ENCODE measurements at regions not wholly inside any gene's neighbourhood (a gene's known extent, or its start where the extent isn't known, plus 50 kb on each side); places are given as distances from the start of the nearest gene placed in this dataset.

- H3K27me3 ChIP-seq (ENCODE audit: control insufficient read depth, insufficient read depth): no peaks in the 10 kb centered on the region
- ATAC-seq (no peak), DNase-seq (no peak)
- intact Hi-C loops (cut with DNase I): loop anchor here in 3 of 4 donors (5.0 to 10.0 kb wide), 4 partner anchors 1425 to 1775 kb away; no protein-coding TSS in a partner anchor
- 73% methylated on average over 2 of the region's 2 CpGs for WGBS
- no peak overlapping the region for H3K27ac ChIP-seq (ENCODE audit: low read length)
- H3K4me1 ChIP-seq (ENCODE audit: control insufficient read depth, insufficient read depth, low read length): no peaks in the 10 kb centered on the region
- no peak overlapping the region for H3K4me3 ChIP-seq (ENCODE audit: low read length)
- no peaks in the 10 kb centered on the region for H3K9me3 ChIP-seq (ENCODE audit: control insufficient read depth, low read length)
These were observed 1245.5 kb downstream of the GATA3 start for GRCh38 chr10:9299966-9300365.

- ATAC-seq (no peak), DNase-seq (no peak)
- intact Hi-C loops (cut with DNase I): loop anchor here in 3 of 4 donors (5.0 to 10.0 kb wide), 4 partner anchors 1426 to 1776 kb away; no protein-coding TSS in a partner anchor
- WGBS: 39% methylated on average over 2 of the region's 2 CpGs
- Histone ChIP-seq H3K4me1 (ENCODE audit: control insufficient read depth, insufficient read depth, low read length) (no peaks in the 10 kb centered on the region), H3K9me3 (ENCODE audit: control insufficient read depth, low read length) (no peaks in the 10 kb centered on the region), H3K27ac (ENCODE audit: low read length) (no peak overlapping the region), H3K27me3 (ENCODE audit: control insufficient read depth, insufficient read depth) (no peaks in the 10 kb centered on the region), H3K4me3 (ENCODE audit: low read length) (no peak overlapping the region)
These were observed 1246.7 kb downstream of the GATA3 start for GRCh38 chr10:9301148-9301547.

- Histone ChIP-seq H3K4me1 (ENCODE audit: control insufficient read depth, insufficient read depth, low read length) (no peaks in the 10 kb centered on the region), H3K9me3 (ENCODE audit: control insufficient read depth, low read length) (no peaks in the 10 kb centered on the region), H3K27me3 (ENCODE audit: control insufficient read depth, insufficient read depth) (no peaks in the 10 kb centered on the region), H3K4me3 (ENCODE audit: low read length) (no peak overlapping the region), H3K27ac (ENCODE audit: low read length) (no peak overlapping the region)
- ATAC-seq: no peak
- no peak for DNase-seq
- WGBS: 58% methylated on average over 4 of the region's 4 CpGs
- intact Hi-C loops (cut with DNase I): loop anchor here in 3 of 4 donors (5.0 to 10.0 kb wide), 4 partner anchors 1427 to 1777 kb away; no protein-coding TSS in a partner anchor
These were observed 1247.1 kb downstream of the GATA3 start for GRCh38 chr10:9301554-9301953.

- ATAC-seq: no peak
- 27% methylated on average over 3 of the region's 3 CpGs for whole genome bisulfite sequencing
These were observed 1247.8 kb downstream of the GATA3 start for GRCh38 chr10:9302140-9302746.

GRCh38 chr10:9305018-9305655 lies 1250.6 kb downstream of the GATA3 start:
- H3K9me3 ChIP-seq (ENCODE audit: control insufficient read depth, low read length): no peaks in the 10 kb centered on the region
- intact Hi-C loops (cut with DNase I): loop anchor here in 2 of 4 donors (10.0 kb wide), 2 partner anchors 1430 to 1780 kb away; no protein-coding TSS in a partner anchor
- ATAC-seq (no peak), DNase-seq (no peak)
- H3K4me3 ChIP-seq (ENCODE audit: low read length): no peak overlapping the region
- H3K4me1 ChIP-seq (ENCODE audit: control insufficient read depth, insufficient read depth, low read length): no peaks in the 10 kb centered on the region
- WGBS: 67% methylated on average over 6 of the region's 6 CpGs
- no peak overlapping the region for H3K27ac ChIP-seq (ENCODE audit: low read length)
- H3K27me3 ChIP-seq (ENCODE audit: control insufficient read depth, insufficient read depth): no peaks in the 10 kb centered on the region

More at GRCh38 chr10:9302140-9302746, 1247.8 kb downstream of the GATA3 start:
- no peak for DNase-seq
- H3K4me1 ChIP-seq (ENCODE audit: control insufficient read depth, insufficient read depth, low read length): no peaks in the 10 kb centered on the region
- intact Hi-C loops (cut with DNase I): loop anchor here in 3 of 4 donors (5.0 to 10.0 kb wide), 4 partner anchors 1427 to 1777 kb away; no protein-coding TSS in a partner anchor
- H3K9me3 ChIP-seq (ENCODE audit: control insufficient read depth, low read length): no peaks in the 10 kb centered on the region
- no peak overlapping the region for H3K27ac ChIP-seq (ENCODE audit: low read length)
- no peak overlapping the region for H3K4me3 ChIP-seq (ENCODE audit: low read length)
- H3K27me3 ChIP-seq (ENCODE audit: control insufficient read depth, insufficient read depth): no peaks in the 10 kb centered on the region

GRCh38 chr10:9311702-9312499 lies 1257.4 kb downstream of the GATA3 start:
- intact Hi-C loops (cut with DNase I): no loop called here
- no peaks in the 10 kb centered on the region for H3K9me3 ChIP-seq (ENCODE audit: control insufficient read depth, low read length)
- no peak overlapping the region for H3K4me3 ChIP-seq (ENCODE audit: low read length)
- no peaks in the 10 kb centered on the region for H3K4me1 ChIP-seq (ENCODE audit: control insufficient read depth, insufficient read depth, low read length)
- DNase-seq (no peak), ATAC-seq (no peak)
- 61% methylated on average over 4 of the region's 4 CpGs for whole genome bisulfite sequencing
- H3K27me3 ChIP-seq (ENCODE audit: control insufficient read depth, insufficient read depth): no peaks in the 10 kb centered on the region
- no peak overlapping the region for H3K27ac ChIP-seq (ENCODE audit: low read length)

- no peaks in the 10 kb centered on the region for H3K27me3 ChIP-seq (ENCODE audit: control insufficient read depth, insufficient read depth)
- H3K4me1 ChIP-seq (ENCODE audit: control insufficient read depth, insufficient read depth, low read length): no peaks in the 10 kb centered on the region
- intact Hi-C loops (cut with DNase I): no loop called here
- H3K4me3 ChIP-seq (ENCODE audit: low read length): no peak overlapping the region
- no peaks in the 10 kb centered on the region for H3K9me3 ChIP-seq (ENCODE audit: control insufficient read depth, low read length)
- no peak for DNase-seq
- H3K27ac ChIP-seq (ENCODE audit: low read length): no peak overlapping the region
- no peak for ATAC-seq
These were observed 1260.8 kb downstream of the GATA3 start for GRCh38 chr10:9315292-9315691.

- Histone ChIP-seq H3K27ac (ENCODE audit: low read length) (no peak overlapping the region), H3K9me3 (ENCODE audit: control insufficient read depth, low read length) (no peaks in the 10 kb centered on the region), H3K27me3 (ENCODE audit: control insufficient read depth, insufficient read depth) (no peaks in the 10 kb centered on the region), H3K4me1 (ENCODE audit: control insufficient read depth, insufficient read depth, low read length) (no peaks in the 10 kb centered on the region), H3K4me3 (ENCODE audit: low read length) (no peak overlapping the region)
- WGBS: 22% methylated on average over 3 of the region's 3 CpGs
- ATAC-seq: peak; percentile 57 to 59
- no peak for DNase-seq
- intact Hi-C loops (cut with DNase I): no loop called here
These were observed 1277.1 kb downstream of the GATA3 start for GRCh38 chr10:9331583-9332008.

- ATAC-seq: no peak
- DNase-seq: no peak
- intact Hi-C loops (cut with DNase I): no loop called here
- WGBS: 91% methylated on average over 3 of the region's 3 CpGs
- H3K4me3 ChIP-seq (ENCODE audit: low read length): no peak overlapping the region
- no peaks in the 10 kb centered on the region for H3K4me1 ChIP-seq (ENCODE audit: control insufficient read depth, insufficient read depth, low read length)
- H3K9me3 ChIP-seq (ENCODE audit: control insufficient read depth, low read length): no peaks in the 10 kb centered on the region
- H3K27ac ChIP-seq (ENCODE audit: low read length): no peak overlapping the region
- H3K27me3 ChIP-seq (ENCODE audit: control insufficient read depth, insufficient read depth): no peaks in the 10 kb centered on the region
These were observed 1279.8 kb downstream of the GATA3 start for GRCh38 chr10:9334270-9334669.

GRCh38 chr10:9339716-9340115 lies 1285.2 kb downstream of the GATA3 start:
- WGBS: 12% methylated on average over 1 of the region's 1 CpG
- H3K27me3 ChIP-seq (ENCODE audit: control insufficient read depth, insufficient read depth): no peaks in the 10 kb centered on the region
- ATAC-seq: no peak
- intact Hi-C loops (cut with DNase I): no loop called here
- H3K9me3 ChIP-seq (ENCODE audit: control insufficient read depth, low read length): no peaks in the 10 kb centered on the region
- no peak overlapping the region for H3K4me3 ChIP-seq (ENCODE audit: low read length)
- no peaks in the 10 kb centered on the region for H3K4me1 ChIP-seq (ENCODE audit: control insufficient read depth, insufficient read depth, low read length)
- H3K27ac ChIP-seq (ENCODE audit: low read length): no peak overlapping the region
- no peak for DNase-seq

All from right cardiac atrium (tissue), 5 donors.